HG03025 (cell line): ENCODE measurements at regions not wholly inside any gene's neighbourhood (a gene's known extent, or its start where the extent isn't known, plus 50 kb on each side); places are given as distances from the start of the nearest gene placed in this dataset.

ENCODE experiments used
- ATAC-seq: cut with Tn5 transposase; IDR thresholded peaks from one replicate; pipeline ENCODE4 v1.9.1; 2021; ENCODE audit warnings: mild to moderate bottlenecking, moderate library complexity; ENCODE audit not compliant: unreplicated experiment, low FRiP score

- ATAC-seq = no peak
Measured at GRCh38 chr7:17593819-17594419, 295.5 kb downstream of the AHR start.

- no peak for ATAC-seq
Measured at GRCh38 chr7:17595546-17595945, 297.1 kb downstream of the AHR start.

GRCh38 chr7:17598305-17598704 is 299.9 kb downstream of the AHR start:
- ATAC-seq = no peak

DNA sequence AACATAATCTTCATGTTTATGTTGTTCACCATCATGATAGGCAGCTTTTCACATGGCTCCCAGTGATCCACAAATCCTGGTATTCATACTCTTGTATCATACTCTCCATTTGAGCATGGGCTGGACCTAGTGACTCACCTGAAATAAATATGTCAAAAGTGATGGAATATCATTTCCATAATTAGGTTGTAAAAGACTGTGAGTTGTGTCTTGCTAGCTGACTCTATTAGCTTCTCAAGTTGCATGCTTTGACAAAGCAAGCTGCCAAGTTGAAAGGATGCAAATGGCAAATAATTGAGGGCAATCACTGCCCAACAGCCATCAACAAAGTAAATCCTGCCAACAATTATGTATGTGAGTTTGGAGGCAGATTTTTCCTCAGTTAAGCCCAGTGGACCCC is 300.4 kb downstream of the AHR start:
- ATAC-seq = no peak

DNA sequence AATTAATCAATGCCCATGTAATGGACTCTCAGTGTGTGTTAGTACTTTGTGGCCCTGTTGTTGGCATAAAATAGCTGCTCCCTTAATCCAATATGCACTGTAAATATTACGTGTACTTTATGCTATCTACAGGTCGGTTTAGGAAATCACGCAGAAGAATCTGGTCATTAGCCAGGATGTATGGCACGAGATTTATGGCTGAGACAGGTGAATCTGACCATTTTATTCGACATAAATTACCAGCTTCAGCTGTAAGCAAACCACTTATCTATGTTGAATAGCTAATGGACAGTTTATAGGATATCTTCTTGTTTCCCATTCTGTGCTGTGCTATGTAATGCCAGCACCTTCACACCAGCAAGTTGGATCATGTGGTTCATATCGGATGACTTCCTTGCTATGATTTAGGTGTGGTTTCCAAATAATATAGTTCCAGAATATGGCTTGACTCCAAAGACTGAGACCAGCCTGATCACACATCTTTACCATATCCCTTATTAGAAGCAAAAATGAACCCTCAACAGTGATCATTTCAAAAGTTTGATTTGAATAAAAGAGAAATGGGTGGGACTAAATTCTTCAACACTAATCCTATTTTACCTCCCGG is 301.4 kb downstream of the AHR start:
- ATAC-seq = no peak

DNA sequence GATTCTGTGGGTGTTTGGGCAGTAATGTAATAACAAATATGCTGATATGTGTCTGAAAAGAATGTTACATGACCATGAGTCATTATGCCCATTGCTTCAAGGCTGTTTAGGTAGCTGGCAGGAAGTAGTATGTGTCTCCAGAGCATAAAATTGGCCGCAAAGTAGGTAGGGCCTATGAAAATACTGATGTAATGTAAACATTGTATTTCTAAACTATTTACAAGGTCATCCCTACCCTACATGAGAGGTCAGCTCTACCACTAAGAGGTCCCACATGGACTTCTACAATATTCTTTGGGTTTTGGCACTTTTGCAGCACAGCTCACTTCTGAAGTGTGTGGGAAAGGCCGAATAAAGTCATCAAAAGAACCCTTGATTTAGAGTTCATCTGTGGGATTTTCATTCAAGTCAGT is 301.9 kb downstream of the AHR start:
- no peak for ATAC-seq

DNA sequence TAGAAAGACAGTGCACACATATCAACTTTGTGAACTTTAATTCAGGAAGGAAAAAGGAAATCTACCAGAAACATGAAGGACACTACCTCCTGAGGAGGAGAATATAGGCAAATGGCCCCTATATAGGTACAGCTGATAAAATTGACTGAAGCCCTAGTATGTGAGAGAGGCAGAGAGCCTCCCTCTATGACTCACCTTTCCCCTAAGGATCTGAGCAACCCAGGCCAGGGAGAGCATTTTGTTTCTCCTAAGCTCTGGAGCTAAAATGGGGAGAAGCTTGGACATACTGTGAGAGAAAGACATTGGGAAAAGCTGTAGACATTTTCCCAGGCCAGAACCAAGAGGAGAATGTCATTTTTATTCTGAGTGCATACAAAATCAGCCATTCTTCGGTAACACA is 303.5 kb downstream of the AHR start:
- no peak for ATAC-seq

- no peak for ATAC-seq
Measured at GRCh38 chr7:17608114-17608833, 309.8 kb downstream of the AHR start.

DNA sequence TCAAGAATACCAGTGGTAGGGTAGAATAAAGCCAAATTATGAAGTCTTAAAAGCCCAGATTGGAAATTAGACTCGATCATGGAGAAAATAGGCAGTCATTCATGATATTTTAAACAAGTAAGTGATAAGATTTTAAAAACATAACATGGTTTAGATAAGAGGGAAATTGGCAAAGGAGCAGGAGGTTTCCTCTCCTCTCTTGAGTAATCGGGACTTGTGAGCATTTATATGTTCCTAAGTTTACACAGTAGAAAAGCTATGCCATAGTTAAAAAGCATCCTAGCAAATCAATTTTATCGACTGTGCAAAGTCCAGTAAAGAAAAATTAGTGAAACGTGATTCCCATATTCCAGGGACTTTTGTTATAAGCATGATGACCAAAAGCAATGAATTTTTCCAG is 313.2 kb downstream of the AHR start:
- ATAC-seq = no peak

DNA sequence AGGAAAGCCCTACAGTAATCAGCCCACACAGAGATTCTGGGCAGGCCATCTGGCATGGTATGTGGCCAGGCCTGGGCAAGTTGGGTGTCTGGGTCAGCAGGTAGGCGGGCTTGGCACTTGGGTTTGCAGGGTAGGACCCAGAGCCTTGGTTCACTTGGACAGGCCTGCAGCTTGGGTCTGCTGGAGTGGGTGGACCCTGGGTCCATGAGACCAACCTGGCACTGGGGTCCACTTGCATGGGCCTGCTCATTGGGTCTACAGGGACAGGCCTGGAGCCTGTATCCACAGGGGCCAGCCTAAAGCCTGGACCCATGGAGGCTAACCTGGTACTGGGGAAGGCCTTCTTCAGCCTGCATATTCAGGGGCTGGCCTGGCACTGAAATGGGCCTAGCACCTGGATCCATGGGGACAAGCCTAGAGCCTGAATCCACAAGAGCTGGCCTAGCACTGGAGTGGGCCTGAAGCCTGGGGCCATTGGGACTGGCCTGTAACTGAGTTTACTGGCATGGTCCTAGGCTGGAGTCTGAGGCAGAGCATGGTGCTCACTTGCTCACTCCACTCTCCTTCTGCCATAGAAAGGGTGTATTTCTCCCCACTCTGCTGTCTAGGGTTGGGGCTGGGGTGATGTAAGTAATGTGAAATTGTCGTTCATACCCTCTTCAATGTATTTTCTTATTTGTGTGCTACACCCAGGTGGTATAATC is 315.0 kb downstream of the AHR start:
- no peak for ATAC-seq

- ATAC-seq = no peak
Measured at GRCh38 chr7:17617380-17617779, 318.9 kb downstream of the AHR start.

DNA sequence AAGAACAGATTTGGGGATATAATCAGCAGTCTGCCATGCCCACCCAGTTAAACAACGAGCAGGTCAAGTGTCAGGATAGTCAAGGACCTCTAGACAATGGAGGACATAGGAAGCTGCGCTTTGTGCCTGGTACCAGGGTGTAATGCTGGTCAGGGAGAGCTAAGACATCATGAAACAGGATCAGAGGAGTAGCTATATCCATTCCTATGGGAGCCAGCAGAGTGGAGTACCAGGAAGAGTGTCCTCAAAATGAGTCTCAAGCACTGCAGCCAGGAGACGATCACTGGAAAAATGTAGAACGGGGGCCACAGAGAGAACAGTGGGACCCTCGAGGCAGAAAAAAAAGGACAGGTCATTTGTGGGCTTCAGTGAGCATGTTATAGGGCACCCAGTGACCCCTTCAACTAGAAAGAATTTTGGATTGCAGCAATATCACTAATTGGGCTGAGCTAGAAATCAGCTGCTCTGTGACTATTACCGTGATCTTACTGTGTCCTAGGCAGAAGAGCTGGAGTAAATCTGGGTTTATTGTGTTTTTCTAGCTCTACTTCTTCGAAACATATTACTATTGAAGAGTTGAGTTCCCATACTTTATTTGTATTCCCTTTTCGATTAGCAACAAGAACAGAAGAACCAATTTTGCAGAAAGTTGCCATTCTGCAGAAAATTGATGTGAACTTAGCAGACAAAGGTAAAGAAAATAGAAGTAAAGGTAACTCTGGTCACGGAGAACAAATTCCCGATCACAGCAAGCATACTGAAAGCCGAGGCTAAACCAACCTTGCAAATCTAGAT is 319.6 kb downstream of the AHR start:
- no peak for ATAC-seq

DNA sequence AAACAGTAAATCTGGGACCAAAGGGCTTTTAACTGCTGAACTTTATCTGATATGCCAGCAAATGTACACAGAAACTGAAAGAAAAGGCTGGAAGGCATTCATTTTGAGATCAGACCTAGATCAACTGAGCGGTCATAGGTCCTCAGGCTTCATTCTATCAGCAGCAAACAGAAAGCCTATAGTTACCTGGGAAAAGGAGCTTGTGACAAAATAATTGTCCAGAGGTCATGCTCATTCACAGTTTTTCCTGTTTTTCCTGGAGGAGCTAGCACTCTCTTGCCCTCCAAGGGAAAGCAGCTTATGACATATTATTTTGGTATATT is 320.2 kb downstream of the AHR start:
- ATAC-seq = no peak

- ATAC-seq = no peak
Measured at GRCh38 chr7:17619196-17619818, 320.9 kb downstream of the AHR start.

DNA sequence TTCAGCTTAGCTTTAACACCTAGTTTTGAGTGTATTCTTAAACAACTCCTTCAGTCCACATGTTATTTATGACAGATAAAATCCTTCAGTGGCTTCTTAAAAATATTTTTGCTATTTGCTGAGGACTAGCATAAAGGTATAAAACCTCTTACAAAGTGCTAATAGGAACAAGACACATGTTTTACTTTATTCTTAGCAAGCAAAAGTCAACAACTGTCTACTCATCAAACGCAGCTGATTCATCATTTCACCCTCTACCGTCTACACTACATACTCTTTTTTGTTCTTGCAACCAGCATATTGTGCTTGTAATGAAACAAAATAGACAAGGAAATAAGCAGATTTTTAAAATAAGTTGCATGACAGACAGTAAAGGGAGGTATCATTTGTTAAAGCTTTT is 319.7 kb downstream of the SNX13 start:
- ATAC-seq = no peak

GRCh38 chr7:17622451-17622850 is 317.8 kb downstream of the SNX13 start:
- no peak for ATAC-seq

GRCh38 chr7:17623546-17624185 is 316.6 kb downstream of the SNX13 start:
- ATAC-seq = no peak

GRCh38 chr7:17624379-17624778 is 315.9 kb downstream of the SNX13 start:
- ATAC-seq = no peak

DNA sequence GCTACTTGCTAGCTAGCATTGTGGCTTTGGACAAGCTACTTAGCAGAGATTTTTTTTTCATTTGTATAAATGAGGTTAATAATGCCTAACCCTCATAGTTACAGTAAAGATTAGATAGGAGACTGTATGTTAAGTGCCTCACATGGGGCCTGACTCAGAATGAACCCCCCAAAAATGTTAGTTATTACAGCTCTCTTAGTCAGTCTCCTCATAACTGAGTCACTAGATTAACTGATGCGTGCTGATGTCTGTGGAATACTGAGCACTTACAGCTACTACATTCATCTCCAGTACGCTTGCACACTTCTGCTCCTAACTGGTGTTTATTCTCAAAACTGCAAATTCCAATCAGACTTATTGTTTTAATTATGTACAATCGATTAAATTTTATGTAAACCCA is 315.3 kb downstream of the SNX13 start:
- no peak for ATAC-seq

GRCh38 chr7:17626235-17626634 is 314.1 kb downstream of the SNX13 start:
- ATAC-seq = no peak
